ENCODE measurements at regions not wholly inside any gene's neighbourhood (a gene's known extent, or its start where the extent isn't known, plus 50 kb on each side); places are given as distances from the start of the nearest gene placed in this dataset.
"Not testable (repeated sequence)": the region's sequence is repeated elsewhere in the genome, so short reads cannot be mapped to it uniquely, and the experiment has no call there.

DNA sequence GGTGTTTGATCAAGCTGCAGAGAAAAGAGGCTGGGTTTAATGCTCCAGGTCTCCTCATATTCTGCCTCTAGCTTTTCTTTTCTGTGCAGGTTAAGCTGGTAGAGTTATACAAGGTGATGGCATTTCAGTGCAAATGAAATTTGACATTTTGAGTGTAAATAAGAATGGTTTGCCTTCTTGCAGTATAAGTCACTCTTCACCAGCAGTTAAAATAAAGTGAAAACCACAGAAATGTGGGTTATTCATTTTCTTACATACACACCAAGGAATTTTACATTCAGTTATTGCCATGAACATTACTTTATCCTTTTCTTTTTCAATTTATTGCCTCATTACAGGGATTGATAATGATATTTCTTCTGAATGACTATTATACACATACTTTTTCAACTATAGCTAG, 337.5 kb upstream of the PCSK5 start (continued):
- TF ChIP-seq, protein P1, sequence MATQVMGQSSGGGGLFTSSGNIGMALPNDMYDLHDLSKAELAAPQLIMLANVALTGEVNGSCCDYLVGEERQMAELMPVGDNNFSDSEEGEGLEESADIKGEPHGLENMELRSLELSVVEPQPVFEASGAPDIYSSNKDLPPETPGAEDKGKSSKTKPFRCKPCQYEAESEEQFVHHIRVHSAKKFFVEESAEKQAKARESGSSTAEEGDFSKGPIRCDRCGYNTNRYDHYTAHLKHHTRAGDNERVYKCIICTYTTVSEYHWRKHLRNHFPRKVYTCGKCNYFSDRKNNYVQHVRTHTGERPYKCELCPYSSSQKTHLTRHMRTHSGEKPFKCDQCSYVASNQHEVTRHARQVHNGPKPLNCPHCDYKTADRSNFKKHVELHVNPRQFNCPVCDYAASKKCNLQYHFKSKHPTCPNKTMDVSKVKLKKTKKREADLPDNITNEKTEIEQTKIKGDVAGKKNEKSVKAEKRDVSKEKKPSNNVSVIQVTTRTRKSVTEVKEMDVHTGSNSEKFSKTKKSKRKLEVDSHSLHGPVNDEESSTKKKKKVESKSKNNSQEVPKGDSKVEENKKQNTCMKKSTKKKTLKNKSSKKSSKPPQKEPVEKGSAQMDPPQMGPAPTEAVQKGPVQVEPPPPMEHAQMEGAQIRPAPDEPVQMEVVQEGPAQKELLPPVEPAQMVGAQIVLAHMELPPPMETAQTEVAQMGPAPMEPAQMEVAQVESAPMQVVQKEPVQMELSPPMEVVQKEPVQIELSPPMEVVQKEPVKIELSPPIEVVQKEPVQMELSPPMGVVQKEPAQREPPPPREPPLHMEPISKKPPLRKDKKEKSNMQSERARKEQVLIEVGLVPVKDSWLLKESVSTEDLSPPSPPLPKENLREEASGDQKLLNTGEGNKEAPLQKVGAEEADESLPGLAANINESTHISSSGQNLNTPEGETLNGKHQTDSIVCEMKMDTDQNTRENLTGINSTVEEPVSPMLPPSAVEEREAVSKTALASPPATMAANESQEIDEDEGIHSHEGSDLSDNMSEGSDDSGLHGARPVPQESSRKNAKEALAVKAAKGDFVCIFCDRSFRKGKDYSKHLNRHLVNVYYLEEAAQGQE (IDR thresholded peaks at IDR 0.05; ENCODE audit: low read depth): no peak

DNA sequence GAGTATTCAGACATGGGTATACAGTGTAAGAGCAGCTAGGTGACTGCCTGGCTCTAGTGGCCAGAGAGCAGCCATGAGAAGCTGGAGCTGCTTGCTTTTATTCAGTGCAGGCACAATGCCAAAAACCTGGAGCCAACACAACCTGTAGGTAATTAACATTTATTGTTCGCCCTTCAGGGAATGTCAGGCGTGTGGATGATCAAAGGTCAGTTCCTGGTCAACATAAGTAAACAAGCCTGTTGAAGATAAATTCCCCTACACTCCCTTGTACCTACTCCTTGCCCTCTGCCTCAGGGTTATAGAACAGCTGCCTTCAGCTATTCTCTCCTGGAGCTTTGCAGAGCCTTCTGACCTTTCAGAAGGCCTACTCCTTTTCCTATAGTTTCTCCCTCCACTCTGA, 323.7 kb upstream of the PCSK5 start:
- H3K9ac ChIP-seq (ENCODE audit: low read length); H3K4me2 ChIP-seq (ENCODE audit: low read length); H3K9me2 ChIP-seq (ENCODE audit: insufficient read depth); H3K36me3 ChIP-seq (ENCODE audit: control insufficient read depth in 1 of 2, insufficient read depth in 2 of 2, low read length in 2 of 2); H3K27ac ChIP-seq (ENCODE audit: low read depth, low read length); H2AFZ ChIP-seq (ENCODE audit: low read depth, low read length, poor library complexity, severe bottlenecking); H4K20me1 ChIP-seq (ENCODE audit: insufficient read depth); ATAC-seq; H3K4me1 ChIP-seq (ENCODE audit: control insufficient read depth in 1 of 2, insufficient read depth in 2 of 2, low read length in 2 of 2); intact Hi-C loops (cut with micrococcal nuclease); DNase-seq (ENCODE audit: low read depth, low spot score); H3K4me3 ChIP-seq (replicated peaks in 1 of 2; ENCODE audit: low read depth in 1 of 2, low read length in 2 of 2); BruUV-seq (replicated peaks); RAD21 ChIA-PET (ENCODE audit: low non-redundant PET in 1 of 2, low total read pairs in 2 of 2, uncharacterized antibody in 2 of 2, unreplicated experiment in 2 of 2); H3K79me2 ChIP-seq (ENCODE audit: insufficient read depth, low read length); CTCF ChIA-PET; H3K27me3 ChIP-seq (ENCODE audit: insufficient read depth, low read length); H3K9me3 ChIP-seq (ENCODE audit: control insufficient read depth in 1 of 2, insufficient read depth in 1 of 2, low read depth in 1 of 2, low read length in 2 of 2); POLR2A ChIA-PET: not testable (repeated sequence)

DNA sequence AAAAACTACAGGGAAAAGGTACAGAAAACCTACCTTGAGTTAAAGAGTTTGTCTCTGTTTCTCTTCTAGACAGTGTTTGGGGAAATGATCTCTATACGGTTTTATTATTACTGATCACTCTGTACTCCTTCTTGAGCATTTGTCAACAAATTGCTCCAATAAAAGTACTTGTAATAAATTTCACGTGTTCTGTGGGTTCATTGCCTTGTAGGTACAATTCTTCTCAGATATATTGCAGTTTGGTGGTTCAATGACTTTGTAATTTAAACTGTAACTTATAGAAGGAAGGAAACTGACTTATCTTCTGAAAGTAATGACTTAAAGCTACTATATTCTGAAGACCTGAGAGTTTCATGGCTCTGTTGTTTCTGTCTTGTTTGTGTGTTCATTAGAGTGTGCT, 319.9 kb upstream of the PCSK5 start:
- Histone ChIP-seq H3K27me3 (ENCODE audit: insufficient read depth, low read length) (no peaks in the 10 kb centered on the region), H2AFZ (ENCODE audit: low read depth, low read length, poor library complexity, severe bottlenecking) (no peak overlapping the region), H3K9ac (ENCODE audit: low read length) (no peak overlapping the region), H3K9me2 (ENCODE audit: insufficient read depth) (no peaks in the 10 kb centered on the region), H3K4me3 (replicated peaks in 1 of 2; ENCODE audit: low read depth in 1 of 2, low read length in 2 of 2) (no peak overlapping the region), H3K4me1 (ENCODE audit: control insufficient read depth in 1 of 2, insufficient read depth in 2 of 2, low read length in 2 of 2) (no peaks in the 10 kb centered on the region), H3K36me3 (ENCODE audit: control insufficient read depth in 1 of 2, insufficient read depth in 2 of 2, low read length in 2 of 2) (no peaks in the 10 kb centered on the region), H3K27ac (ENCODE audit: low read depth, low read length) (no peak overlapping the region), H3K79me2 (ENCODE audit: insufficient read depth, low read length) (no peaks in the 10 kb centered on the region), H4K20me1 (ENCODE audit: insufficient read depth) (no peaks in the 10 kb centered on the region), H3K4me2 (ENCODE audit: low read length) (no peak overlapping the region), H3K9me3 (ENCODE audit: control insufficient read depth in 1 of 2, insufficient read depth in 1 of 2, low read depth in 1 of 2, low read length in 2 of 2) (no peaks in the 10 kb centered on the region)
- intact Hi-C loops (cut with micrococcal nuclease): no loop called here
- no peak for TF ChIP-seq SP1 (IDR thresholded peaks at IDR 0.05; ENCODE audit: low read depth)
- no peak for TF ChIP-seq CEBPB (IDR thresholded peaks at IDR 0.05; ENCODE audit: low read depth)
- no peak for TF ChIP-seq EGR1 (IDR thresholded peaks at IDR 0.05; ENCODE audit: low read depth)
- no peak for TF ChIP-seq JUND (IDR thresholded peaks at IDR 0.05)
- TF ChIP-seq YY1 (IDR thresholded peaks at IDR 0.05; ENCODE audit: extremely low read depth, insufficient replicate concordance, low read depth, low read length): no peak
- TF ChIP-seq ZBTB33 (IDR thresholded peaks at IDR 0.05; ENCODE audit: extremely low read depth, insufficient replicate concordance, low read length): no peak
- TF ChIP-seq, protein P2, sequence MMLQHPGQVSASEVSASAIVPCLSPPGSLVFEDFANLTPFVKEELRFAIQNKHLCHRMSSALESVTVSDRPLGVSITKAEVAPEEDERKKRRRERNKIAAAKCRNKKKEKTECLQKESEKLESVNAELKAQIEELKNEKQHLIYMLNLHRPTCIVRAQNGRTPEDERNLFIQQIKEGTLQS (IDR thresholded peaks at IDR 0.05): no peak
- no peak for TF ChIP-seq RAD21 (IDR thresholded peaks at IDR 0.05; ENCODE audit: low read depth)
- TF ChIP-seq, protein P3, sequence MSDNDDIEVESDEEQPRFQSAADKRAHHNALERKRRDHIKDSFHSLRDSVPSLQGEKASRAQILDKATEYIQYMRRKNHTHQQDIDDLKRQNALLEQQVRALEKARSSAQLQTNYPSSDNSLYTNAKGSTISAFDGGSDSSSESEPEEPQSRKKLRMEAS (IDR thresholded peaks at IDR 0.05): no peak
- TF ChIP-seq ZFX (IDR thresholded peaks at IDR 0.05): no peak
- no peak for TF ChIP-seq ZNF274 (IDR thresholded peaks at IDR 0.05; ENCODE audit: low read depth, low read length)
- no peak for TF ChIP-seq ELF1 (IDR thresholded peaks at IDR 0.05; ENCODE audit: borderline replicate concordance, low read depth)
- no peak for TF ChIP-seq POLR2AphosphoS5 (IDR thresholded peaks at IDR 0.05; ENCODE audit: low read depth, low read length)
- TF ChIP-seq SIN3A (IDR thresholded peaks at IDR 0.05; ENCODE audit: low read depth): no peak
- no peak for TF ChIP-seq SRF (IDR thresholded peaks at IDR 0.05; ENCODE audit: low read depth)
- RAD21 ChIA-PET (ENCODE audit: low non-redundant PET in 1 of 2, low total read pairs in 2 of 2, uncharacterized antibody in 2 of 2, unreplicated experiment in 2 of 2): no interaction called here
- POLR2A ChIA-PET: no interaction called here
- ATAC-seq (no peak), DNase-seq (ENCODE audit: low read depth, low spot score) (no peak)
- CTCF ChIA-PET: no interaction called here
- BruUV-seq (replicated peaks): no TSS peak
